Activated CD4-positive, alpha-beta T cell treated with anti-CD3 and anti-CD28 coated beads, Interleukin-2, amount 10 ng/mL, durations not matched to agents 7 days and 5 days (primary cell): ENCODE measurements at regions not wholly inside any gene's neighbourhood (a gene's known extent, or its start where the extent isn't known, plus 50 kb on each side); places are given as distances from the start of the nearest gene placed in this dataset.

ENCODE experiments used
- CTCF ChIA-PET: fragments of 350-600 bp; sonication (Branson Sonifier 250); formaldehyde crosslinking; loops from one replicate; lab custom pipeline; 2021; ENCODE audit warnings: antibody characterized with exemption; lab: Charles Lee
- POLR2A ChIA-PET: fragments of 350-600 bp; sonication (Branson Sonifier 250); formaldehyde crosslinking; loops from one replicate; lab custom pipeline; 2021; ENCODE audit warnings: antibody characterized with exemption; lab: Charles Lee
- DNase-seq: peaks from one replicate; pipeline ENCODE4 v3.0.0-alpha.2; 2020
- H3K27ac Mint-ChIP-seq: one replicate; pipeline ENCODE4 v1.8.0; 2021; ENCODE audit warnings: mild to moderate bottlenecking, moderate library complexity, mixed read lengths
- H3K27me3 Mint-ChIP-seq: one replicate; pipeline ENCODE4 v1.8.0; 2021; ENCODE audit warnings: mixed read lengths
- H3K36me3 Mint-ChIP-seq: one replicate; pipeline ENCODE4 v1.8.0; 2021; ENCODE audit warnings: low read depth, mixed read lengths
- H3K4me1 Mint-ChIP-seq: one replicate; pipeline ENCODE4 v1.8.0; 2021; ENCODE audit warnings: mixed read lengths
- H3K4me3 Mint-ChIP-seq: one replicate; pipeline ENCODE4 v1.8.0; 2021; ENCODE audit warnings: mild to moderate bottlenecking, moderate library complexity, mixed read lengths
- H3K9me3 Mint-ChIP-seq: one replicate; pipeline ENCODE4 v1.8.0; 2021; ENCODE audit warnings: mixed read lengths

- Mint-ChIP-seq H3K4me3 (peak overlapping the region; percentile 79), H3K36me3 (no peaks in the 10 kb centered on the region), H3K27ac (peak overlapping the region; percentile 74), H3K27me3 (peaks cover 66% of the 10 kb centered on the region), H3K9me3 (no peaks in the 10 kb centered on the region), H3K4me1 (peaks cover 9% of the 10 kb centered on the region)
- POLR2A ChIA-PET: no interaction called here
- DNase-seq: no peak
- CTCF ChIA-PET: no interaction called here
Observed at GRCh38 chr6:56842686-56843475, 112.0 kb upstream of the BEND6 start.

DNA sequence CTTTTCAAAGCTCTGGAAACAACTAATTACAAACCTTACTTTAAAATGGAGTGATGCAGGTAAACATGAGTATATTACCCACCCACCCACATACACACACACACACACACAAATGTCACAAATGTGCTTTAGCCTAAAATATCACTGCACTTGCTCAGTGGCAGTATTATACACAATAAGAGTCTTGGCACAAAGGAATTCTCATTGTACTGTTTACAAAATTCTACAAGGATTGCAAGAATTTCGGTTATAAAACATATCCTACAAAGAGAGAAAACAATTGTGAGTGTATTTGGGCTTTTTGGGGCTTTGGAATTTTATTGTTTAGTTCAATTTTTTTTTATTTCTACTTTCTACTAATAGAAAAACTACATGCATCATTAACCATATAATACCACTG is 113.2 kb upstream of the BEND6 start:
- ChIA-PET CTCF (interaction anchor here (0.8 kb wide), 1 partner anchor 39 kb away, joined by 3 read pairs; no protein-coding TSS in a partner anchor), POLR2A (no interaction called here)
- H3K27ac Mint-ChIP-seq: no peak overlapping the region
- peaks cover 9% of the 10 kb centered on the region for H3K4me1 Mint-ChIP-seq
- no peaks in the 10 kb centered on the region for H3K9me3 Mint-ChIP-seq
- no peak for DNase-seq
- peaks cover 66% of the 10 kb centered on the region for H3K27me3 Mint-ChIP-seq
- H3K36me3 Mint-ChIP-seq: no peaks in the 10 kb centered on the region
- no peak overlapping the region for H3K4me3 Mint-ChIP-seq

GRCh38 chr6:56841381-56841749 is 113.5 kb upstream of the BEND6 start:
- ChIA-PET POLR2A (no interaction called here), CTCF (no interaction called here)
- Mint-ChIP-seq H3K36me3 (no peaks in the 10 kb centered on the region), H3K9me3 (no peaks in the 10 kb centered on the region), H3K4me3 (no peak overlapping the region), H3K27me3 (peaks cover 64% of the 10 kb centered on the region), H3K27ac (no peak overlapping the region), H3K4me1 (peaks cover 9% of the 10 kb centered on the region)
- no peak for DNase-seq

DNA sequence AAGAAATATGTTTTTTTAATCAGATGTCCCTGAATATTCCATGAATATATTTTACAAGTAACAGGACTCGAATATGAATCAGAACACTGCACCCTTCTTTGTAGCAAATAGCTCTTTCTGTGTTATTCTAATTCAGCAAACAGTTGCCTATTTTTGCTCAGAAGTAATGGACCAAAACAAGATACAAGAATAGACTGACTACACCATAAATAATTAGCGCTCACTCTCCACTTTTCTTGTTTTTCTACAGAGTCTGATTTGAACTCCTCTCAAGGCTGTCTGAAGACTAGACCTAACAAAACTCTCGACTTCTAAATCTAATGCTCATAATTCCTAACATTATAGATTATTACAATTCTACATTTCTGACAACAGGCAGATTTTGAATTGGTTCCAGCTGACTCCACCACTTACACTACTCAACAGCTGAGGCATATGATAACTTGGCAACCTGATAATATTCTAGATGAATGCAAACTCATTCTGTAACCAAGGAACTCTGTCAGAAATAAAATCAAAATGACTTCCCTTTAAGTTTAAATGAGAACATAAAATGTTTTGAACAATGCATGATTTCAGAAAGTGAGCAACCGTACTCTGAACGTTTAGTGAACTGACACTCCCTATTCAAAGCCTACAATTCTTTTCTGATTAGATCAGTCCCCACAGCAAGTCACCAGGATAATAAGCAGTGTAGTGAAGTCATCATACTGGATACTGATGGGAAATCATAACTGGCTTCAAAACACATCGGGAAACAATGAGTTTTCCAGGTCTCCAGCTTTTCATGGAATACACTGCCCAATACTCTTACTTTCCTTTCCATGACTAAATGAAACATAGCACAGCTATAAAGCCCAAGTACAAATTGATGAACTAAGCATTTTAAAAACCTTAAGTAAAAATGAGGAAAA is 114.2 kb upstream of the BEND6 start:
- POLR2A ChIA-PET: no interaction called here
- H3K27ac Mint-ChIP-seq: no peak overlapping the region
- CTCF ChIA-PET: no interaction called here
- peaks cover 60% of the 10 kb centered on the region for H3K27me3 Mint-ChIP-seq
- H3K9me3 Mint-ChIP-seq: no peaks in the 10 kb centered on the region
- H3K4me1 Mint-ChIP-seq: peaks cover 9% of the 10 kb centered on the region
- no peaks in the 10 kb centered on the region for H3K36me3 Mint-ChIP-seq
- DNase-seq: no peak
- H3K4me3 Mint-ChIP-seq: no peak overlapping the region

DNA sequence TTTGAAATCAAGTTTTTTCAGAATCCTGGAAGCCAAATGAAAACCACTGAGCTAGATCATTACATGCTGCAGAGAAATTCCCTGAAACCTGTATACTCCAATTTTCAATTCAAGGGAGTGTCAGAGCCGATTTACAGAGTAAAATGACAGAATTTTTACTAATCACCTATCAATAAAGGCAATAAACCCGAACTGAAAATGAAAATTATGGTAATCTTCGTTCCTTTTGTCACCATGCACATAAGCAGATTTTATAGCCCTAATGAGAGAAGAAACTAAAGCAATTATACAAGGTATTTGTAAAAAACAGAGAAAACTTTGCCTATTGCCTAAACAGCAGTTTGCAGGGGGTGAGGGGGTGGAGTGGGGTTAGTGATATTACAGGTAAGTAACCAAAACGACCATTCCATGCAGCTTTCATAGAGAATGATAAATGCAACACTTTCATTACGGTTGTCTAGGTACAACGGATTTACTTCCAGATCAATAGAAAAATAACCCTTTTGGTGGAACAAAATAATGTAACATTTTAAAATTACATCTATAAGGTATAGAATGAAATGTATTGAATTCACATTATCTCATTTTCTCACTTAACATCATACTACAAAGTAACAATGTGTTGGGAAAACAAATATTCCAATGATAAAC is 115.2 kb upstream of the BEND6 start:
- Mint-ChIP-seq H3K27ac (no peak overlapping the region), H3K27me3 (peaks cover 62% of the 10 kb centered on the region), H3K4me1 (peaks cover 9% of the 10 kb centered on the region), H3K4me3 (no peak overlapping the region), H3K9me3 (no peaks in the 10 kb centered on the region), H3K36me3 (no peaks in the 10 kb centered on the region)
- ChIA-PET POLR2A (no interaction called here), CTCF (no interaction called here)
- no peak for DNase-seq

DNA sequence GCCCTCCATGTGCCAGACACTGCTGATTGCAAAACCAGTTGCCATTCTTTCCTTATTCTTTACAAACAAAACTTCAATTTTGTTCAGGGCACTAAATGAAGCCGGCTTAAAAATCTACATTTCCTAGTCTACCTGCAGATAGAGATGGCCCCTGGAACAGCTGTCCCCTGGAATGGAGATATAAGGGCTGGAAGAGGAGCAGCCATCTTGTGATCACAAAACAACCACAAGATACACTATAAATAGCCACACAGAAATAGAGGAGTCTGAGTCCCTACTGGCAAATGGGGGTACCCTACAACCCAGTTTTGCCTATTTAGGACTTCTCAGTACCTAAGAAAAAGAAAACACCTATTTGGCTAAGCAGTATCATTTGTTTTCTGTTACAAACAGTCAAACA is 115.9 kb upstream of the BEND6 start:
- Mint-ChIP-seq H3K27me3 (peaks cover 61% of the 10 kb centered on the region), H3K4me1 (peaks cover 7% of the 10 kb centered on the region), H3K27ac (no peak overlapping the region), H3K9me3 (no peaks in the 10 kb centered on the region), H3K36me3 (no peaks in the 10 kb centered on the region), H3K4me3 (no peak overlapping the region)
- POLR2A ChIA-PET: no interaction called here
- DNase-seq: no peak
- CTCF ChIA-PET: no interaction called here

- POLR2A ChIA-PET: no interaction called here
- H3K27me3 Mint-ChIP-seq: peaks cover 61% of the 10 kb centered on the region
- H3K36me3 Mint-ChIP-seq: no peaks in the 10 kb centered on the region
- H3K27ac Mint-ChIP-seq: no peak overlapping the region
- no peak for DNase-seq
- H3K9me3 Mint-ChIP-seq: no peaks in the 10 kb centered on the region
- H3K4me3 Mint-ChIP-seq: no peak overlapping the region
- CTCF ChIA-PET: no interaction called here
- H3K4me1 Mint-ChIP-seq: peaks cover 7% of the 10 kb centered on the region
Observed at GRCh38 chr6:56838016-56838555, 116.8 kb upstream of the BEND6 start.

DNA sequence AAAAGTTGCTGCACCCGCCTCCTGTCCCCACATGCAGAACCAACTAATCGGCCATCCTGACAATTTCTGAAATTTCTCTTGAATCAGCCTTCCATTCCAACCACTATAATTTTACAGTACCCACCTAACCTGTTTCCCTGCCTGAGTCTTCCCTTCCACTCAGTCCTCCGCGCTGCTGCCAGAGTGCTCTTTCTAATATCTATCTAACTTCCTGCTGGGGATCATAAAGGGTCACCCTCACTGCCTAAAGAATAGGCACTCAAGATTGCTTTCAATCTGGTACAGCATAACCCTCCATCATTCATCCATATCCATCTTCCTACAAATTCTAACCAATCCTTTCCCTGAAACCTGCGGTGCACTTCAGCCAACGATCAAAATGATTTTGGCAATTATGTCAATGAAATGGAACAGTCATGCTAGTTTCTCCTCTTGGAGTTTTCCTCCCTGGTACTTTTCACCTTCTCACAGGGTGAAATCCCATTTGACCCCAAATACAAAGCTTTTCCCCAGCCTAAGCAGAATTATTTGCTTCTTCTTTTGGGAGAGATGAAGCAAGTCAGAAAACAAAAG is 117.5 kb upstream of the BEND6 start:
- ChIA-PET POLR2A (no interaction called here), CTCF (no interaction called here)
- Mint-ChIP-seq H3K27ac (no peak overlapping the region), H3K4me3 (no peak overlapping the region), H3K9me3 (no peaks in the 10 kb centered on the region), H3K27me3 (peaks cover 54% of the 10 kb centered on the region), H3K36me3 (no peaks in the 10 kb centered on the region), H3K4me1 (peaks cover under 1% of the 10 kb centered on the region)
- DNase-seq: no peak

- no peak overlapping the region for H3K27ac Mint-ChIP-seq
- ChIA-PET CTCF (no interaction called here), POLR2A (no interaction called here)
- DNase-seq: no peak
- peaks cover 45% of the 10 kb centered on the region for H3K27me3 Mint-ChIP-seq
- H3K36me3 Mint-ChIP-seq: no peaks in the 10 kb centered on the region
- H3K4me1 Mint-ChIP-seq: no peaks in the 10 kb centered on the region
- no peak overlapping the region for H3K4me3 Mint-ChIP-seq
- no peaks in the 10 kb centered on the region for H3K9me3 Mint-ChIP-seq
Observed at GRCh38 chr6:56835612-56836011, 119.3 kb upstream of the BEND6 start.

DNA sequence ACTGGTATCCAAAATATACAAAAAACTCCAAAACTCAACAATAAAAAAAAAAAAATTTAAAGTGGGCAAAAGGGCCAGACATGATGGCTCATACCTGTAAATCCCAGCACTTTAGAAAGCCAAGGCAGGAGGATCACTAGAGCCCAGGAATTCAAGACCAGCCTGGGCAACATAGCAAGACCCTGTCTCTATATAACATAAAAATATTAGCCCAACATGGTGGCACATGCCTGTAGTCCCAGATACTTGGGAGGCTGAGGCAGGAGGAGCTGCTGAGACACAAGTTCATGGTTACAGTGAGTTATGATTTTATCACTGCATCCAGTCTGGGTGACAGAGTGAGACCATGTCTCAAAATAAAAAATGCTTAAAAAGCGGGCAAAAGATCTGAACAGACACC is 121.0 kb upstream of the BEND6 start:
- H3K4me1 Mint-ChIP-seq: no peaks in the 10 kb centered on the region
- ChIA-PET POLR2A (no interaction called here), CTCF (no interaction called here)
- no peaks in the 10 kb centered on the region for H3K9me3 Mint-ChIP-seq
- H3K27me3 Mint-ChIP-seq: peaks cover 37% of the 10 kb centered on the region
- no peak overlapping the region for H3K4me3 Mint-ChIP-seq
- no peaks in the 10 kb centered on the region for H3K36me3 Mint-ChIP-seq
- DNase-seq: no peak
- no peak overlapping the region for H3K27ac Mint-ChIP-seq

GRCh38 chr6:56833127-56833791 is 121.6 kb upstream of the BEND6 start:
- H3K27me3 Mint-ChIP-seq: peaks cover 34% of the 10 kb centered on the region
- no peaks in the 10 kb centered on the region for H3K4me1 Mint-ChIP-seq
- no peaks in the 10 kb centered on the region for H3K36me3 Mint-ChIP-seq
- no peak for DNase-seq
- CTCF ChIA-PET: no interaction called here
- H3K9me3 Mint-ChIP-seq: no peaks in the 10 kb centered on the region
- POLR2A ChIA-PET: no interaction called here
- no peak overlapping the region for H3K27ac Mint-ChIP-seq
- no peak overlapping the region for H3K4me3 Mint-ChIP-seq

DNA sequence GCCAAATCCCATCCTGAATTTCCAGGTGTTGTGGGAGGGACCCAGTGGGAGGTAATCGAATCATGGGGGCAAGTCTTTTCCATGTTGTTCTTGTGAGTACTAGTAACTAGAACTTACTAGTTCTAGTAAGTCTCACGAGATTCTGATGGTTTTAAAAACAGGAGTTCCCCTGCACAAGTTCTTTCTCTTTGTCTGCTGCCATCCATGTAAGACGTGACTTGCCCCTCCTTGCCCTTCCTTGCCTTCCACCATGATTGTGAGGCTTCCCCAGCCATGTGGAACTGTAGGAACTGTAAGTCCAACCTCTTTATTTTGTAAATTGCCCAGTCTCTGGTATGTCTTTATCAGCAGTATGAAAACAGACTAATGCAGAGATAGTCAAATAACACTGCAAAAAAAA is 122.7 kb upstream of the BEND6 start:
- H3K9me3 Mint-ChIP-seq: no peaks in the 10 kb centered on the region
- H3K27me3 Mint-ChIP-seq: peaks cover 27% of the 10 kb centered on the region
- POLR2A ChIA-PET: no interaction called here
- no peak overlapping the region for H3K4me3 Mint-ChIP-seq
- no peaks in the 10 kb centered on the region for H3K4me1 Mint-ChIP-seq
- no peak for DNase-seq
- CTCF ChIA-PET: no interaction called here
- H3K27ac Mint-ChIP-seq: no peak overlapping the region
- H3K36me3 Mint-ChIP-seq: no peaks in the 10 kb centered on the region
